A673 (cell line): ENCODE measurements at regions not wholly inside any gene's neighbourhood (a gene's known extent, or its start where the extent isn't known, plus 50 kb on each side); places are given as distances from the start of the nearest gene placed in this dataset.

Experiments
- BruUV-seq: library from RNA; stranded (reverse); fragments of 400-500 nt; replicated peaks from 2 replicates; lab custom pipeline; 2021; lab: Mats Ljungman, UMichigan
- CTCF ChIA-PET: fragments of 300-600 bp; sonication (Branson Sonifier 250); formaldehyde crosslinking; loops from one replicate; lab custom pipeline; 2022; ENCODE audit warnings: antibody characterized with exemption; lab: Charles Lee
- POLR2A ChIA-PET: fragments of 300-600 bp; sonication (Branson Sonifier 250); formaldehyde crosslinking; loops from one replicate; lab custom pipeline; 2022; ENCODE audit warnings: antibody characterized with exemption; ENCODE audit not compliant: low non-redundant PET; lab: Charles Lee
- DNase-seq: peaks from one replicate; pipeline ENCODE4 v3.0.0-alpha.2; 2015; ENCODE audit warnings: low spot score
- H3K27ac ChIP-seq: fragments of 200-600 bp; sonication (generic); 2 replicates; pipeline ENCODE4 v1.5.1; 2016; ENCODE audit warnings: mixed run types, low read depth, mild to moderate bottlenecking, mixed read lengths, antibody characterized with exemption, low read length; ENCODE audit not compliant: poor library complexity, severe bottlenecking
- H3K27me3 ChIP-seq: fragments of 200-600 bp; sonication (generic); replicated peaks from 2 replicates; pipeline ENCODE4 v1.6.1; 2017; ENCODE audit warnings: mixed run types, low read depth, mild to moderate bottlenecking, mixed read lengths, antibody characterized with exemption, low read length; ENCODE audit not compliant: insufficient read depth, poor library complexity
- H3K36me3 ChIP-seq: fragments of 200-600 bp; sonication (generic); 2 replicates; pipeline ENCODE4 v1.6.1; 2016; ENCODE audit warnings: mixed run types, mild to moderate bottlenecking, mixed read lengths, antibody characterized with exemption, low read length; ENCODE audit not compliant: insufficient read depth, poor library complexity, severe bottlenecking
- H3K4me1 ChIP-seq: fragments of 200-600 bp; sonication (generic); 2 replicates; pipeline ENCODE4 v1.6.1; 2017; ENCODE audit warnings: mixed run types, mild to moderate bottlenecking, mixed read lengths, antibody characterized with exemption, low read length; ENCODE audit not compliant: insufficient read depth, poor library complexity, severe bottlenecking
- H3K4me3 ChIP-seq: fragments of 200-600 bp; sonication (generic); 2 replicates; pipeline ENCODE4 v1.5.1; 2016; ENCODE audit warnings: low read depth, mixed run types, mild to moderate bottlenecking, mixed read lengths, low read length; ENCODE audit not compliant: poor library complexity, severe bottlenecking
- H3K9me3 ChIP-seq: fragments of 200-600 bp; sonication (generic); 2 replicates; pipeline ENCODE4 v1.6.1; 2016; ENCODE audit warnings: mixed run types, low read depth, mild to moderate bottlenecking, mixed read lengths, antibody characterized with exemption, low read length; ENCODE audit not compliant: poor library complexity, severe bottlenecking
- CTCF ChIP-seq: fragments of 300-800, 200-600 bp; sonication (generic); conservative IDR thresholded peaks from 2 replicates; pipeline ENCODE4 v1.5.1; 2017; ENCODE audit warnings: low read depth, mild to moderate bottlenecking, antibody characterized with exemption, low read length, moderate library complexity, mixed read lengths
- EZH2 ChIP-seq: fragments of 200-600 bp; sonication (generic); IDR thresholded peaks from 2 replicates; pipeline ENCODE4 v1.6.1; 2017; ENCODE audit warnings: borderline replicate concordance, low read depth, mild to moderate bottlenecking, mixed read lengths, antibody characterized with exemption, low read length; ENCODE audit not compliant: poor library complexity, severe bottlenecking
- intact Hi-C: fragments of 100-400 bp; cut with micrococcal nuclease; formaldehyde crosslinking; loops from one replicate; pipeline ENCODE4 v1.10.0; 2022; ENCODE audit not compliant: unreplicated experiment

- no peaks in the 10 kb centered on the region for H3K4me1 ChIP-seq
- no peak for DNase-seq
- H3K9me3 ChIP-seq = no peaks in the 10 kb centered on the region
- no peaks in the 10 kb centered on the region for H3K36me3 ChIP-seq
- ChIA-PET CTCF (no interaction called here), POLR2A (no interaction called here)
- no peak overlapping the region for H3K4me3 ChIP-seq
- no TSS peak for BruUV-seq
- intact Hi-C loops = no loop called here
- TF ChIP-seq EZH2 (no peak), CTCF (no peak)
- no peak overlapping the region for H3K27ac ChIP-seq
- H3K27me3 ChIP-seq = no peaks in the 10 kb centered on the region
Observed at GRCh38 chr12:78402366-78403134, 462.0 kb upstream of the SYT1 start.

GRCh38 chr12:78403136-78403535, 461.4 kb upstream of the SYT1 start:
- no peaks in the 10 kb centered on the region for H3K9me3 ChIP-seq
- ChIA-PET CTCF (no interaction called here), POLR2A (no interaction called here)
- no peaks in the 10 kb centered on the region for H3K27me3 ChIP-seq
- no peaks in the 10 kb centered on the region for H3K4me1 ChIP-seq
- no TSS peak for BruUV-seq
- H3K27ac ChIP-seq = no peak overlapping the region
- intact Hi-C loops = no loop called here
- H3K4me3 ChIP-seq = no peak overlapping the region
- TF ChIP-seq EZH2 = no peak
- TF ChIP-seq CTCF = no peak
- no peak for DNase-seq
- H3K36me3 ChIP-seq = no peaks in the 10 kb centered on the region

- H3K27ac ChIP-seq = no peak overlapping the region
- no peak for DNase-seq
- H3K27me3 ChIP-seq = no peaks in the 10 kb centered on the region
- no peak for TF ChIP-seq CTCF
- no peak for TF ChIP-seq EZH2
- intact Hi-C loops = no loop called here
- no peaks in the 10 kb centered on the region for H3K36me3 ChIP-seq
- no peaks in the 10 kb centered on the region for H3K9me3 ChIP-seq
- no peak overlapping the region for H3K4me3 ChIP-seq
- BruUV-seq = no TSS peak
- no peaks in the 10 kb centered on the region for H3K4me1 ChIP-seq
- CTCF ChIA-PET = no interaction called here
- POLR2A ChIA-PET = no interaction called here
Observed at GRCh38 chr12:78403681-78404080, 460.9 kb upstream of the SYT1 start.
